ENCODE measurements at regions not wholly inside any gene's neighbourhood (a gene's known extent, or its start where the extent isn't known, plus 50 kb on each side); places are given as distances from the start of the nearest gene placed in this dataset.

- TF ChIP-seq CTCF (IDR thresholded peaks at IDR 0.05; ENCODE audit: low read depth, low read length): no peak
- no peak for TF ChIP-seq EZH2phosphoT487 (IDR thresholded peaks at IDR 0.05; ENCODE audit: low read depth)
Observed at GRCh38 chr6:1190366-1190765, 121.5 kb upstream of the FOXQ1 start.
